GM23338 (cell line): ENCODE measurements at regions not wholly inside any gene's neighbourhood (a gene's known extent, or its start where the extent isn't known, plus 50 kb on each side); places are given as distances from the start of the nearest gene placed in this dataset.

Experiments
- ATAC-seq: fragments of 200-7000 bp; cut with Tn5 transposase; 3 replicates; pipeline ENCODE4 v1.9.1; 2020
- DNase-seq: peaks from one replicate; pipeline ENCODE4 v3.0.0-alpha.2; 2015; ENCODE audit warnings: low spot score
- H2AFZ ChIP-seq: fragments of 200-600 bp; sonication (generic); 2 replicates; pipeline ENCODE4 v1.8.0; 2016; ENCODE audit warnings: antibody characterized with exemption, mild to moderate bottlenecking, moderate library complexity
- H3F3A ChIP-seq: fragments of 200-600 bp; sonication (generic); replicated peaks from 2 replicates; pipeline ENCODE4 v1.8.0; 2017; ENCODE audit warnings: antibody characterized with exemption, mixed run types, low read depth
- H3K27ac ChIP-seq: fragments of 200-600 bp; sonication (generic); 2 replicates; pipeline ENCODE4 v1.6.1; 2016; ENCODE audit warnings: low read depth
- H3K27me3 ChIP-seq: fragments of 200-600 bp; sonication (generic); 2 replicates; pipeline ENCODE4 v1.8.0; 2016; ENCODE audit warnings: mild to moderate bottlenecking, mixed run types, moderate library complexity; ENCODE audit not compliant: insufficient read depth
- H3K36me3 ChIP-seq: fragments of 200-600 bp; sonication (generic); 2 replicates; pipeline ENCODE4 v1.8.0; 2016; ENCODE audit warnings: mild to moderate bottlenecking; ENCODE audit not compliant: insufficient read depth
- H3K4me1 ChIP-seq: fragments of 200-600 bp; sonication (generic); 2 replicates; pipeline ENCODE4 v1.8.0; 2016; ENCODE audit warnings: mild to moderate bottlenecking, moderate library complexity; ENCODE audit not compliant: insufficient read depth
- H3K4me2 ChIP-seq: fragments of 200-600 bp; sonication (generic); 2 replicates; pipeline ENCODE4 v1.7.1; 2017; ENCODE audit warnings: mixed run types
- H3K4me3 ChIP-seq: fragments of 200-600 bp; sonication (generic); 2 replicates; pipeline ENCODE4 v1.6.1; 2016; ENCODE audit warnings: mixed run types
- H3K79me2 ChIP-seq: fragments of 200-600 bp; sonication (generic); replicated peaks from 2 replicates; pipeline ENCODE4 v1.8.0; 2017; ENCODE audit warnings: mild to moderate bottlenecking; ENCODE audit not compliant: insufficient read depth
- H3K9me2 ChIP-seq: fragments of 200-600 bp; sonication (generic); 2 replicates; pipeline ENCODE4 v1.8.0; 2017; ENCODE audit not compliant: insufficient read depth
- H4K20me1 ChIP-seq: fragments of 200-600 bp; sonication (generic); replicated peaks from 2 replicates; pipeline ENCODE4 v1.8.0; 2017; ENCODE audit warnings: mild to moderate bottlenecking; ENCODE audit not compliant: insufficient read depth
- H3K27ac Mint-ChIP-seq: 2 replicates; pipeline ENCODE4 v1.8.0; 2020; ENCODE audit warnings: inconsistent platforms, mild to moderate bottlenecking, moderate library complexity, mixed read lengths
- H3K27me3 Mint-ChIP-seq: 3 replicates; pipeline ENCODE4 v1.8.0; 2022; ENCODE audit warnings: low read depth, mild to moderate bottlenecking, moderate library complexity, mixed read lengths, inconsistent platforms; ENCODE audit not compliant: insufficient read depth, poor library complexity
- H3K36me3 Mint-ChIP-seq: 3 replicates; pipeline ENCODE4 v1.8.0; 2021; ENCODE audit warnings: low read depth, mild to moderate bottlenecking, inconsistent platforms, moderate library complexity, mixed read lengths
- H3K4me1 Mint-ChIP-seq: 3 replicates; pipeline ENCODE4 v1.8.0; 2020; ENCODE audit warnings: mild to moderate bottlenecking, inconsistent platforms, mixed read lengths
- H3K4me3 Mint-ChIP-seq: 3 replicates; pipeline ENCODE4 v1.8.0; 2021; ENCODE audit warnings: moderate library complexity, mild to moderate bottlenecking, inconsistent platforms, mixed read lengths
- H3K9me3 Mint-ChIP-seq: 3 replicates; pipeline ENCODE4 v1.8.0; 2020; ENCODE audit warnings: moderate library complexity, mild to moderate bottlenecking, inconsistent platforms, mixed read lengths
- CREB1 ChIP-seq: fragments of 250-450 bp; sonication (Bioruptor Pico); IDR thresholded peaks from 2 replicates; pipeline ENCODE4 v1.5.0; 2020; ENCODE audit warnings: low read depth, mild to moderate bottlenecking, moderate library complexity
- EZH2 ChIP-seq: fragments of 200-600 bp; sonication (generic); IDR thresholded peaks from one replicate; pipeline ENCODE4 v1.8.0; 2017; ENCODE audit warnings: antibody characterized with exemption, mild to moderate bottlenecking, low read depth; ENCODE audit not compliant: unreplicated experiment
- EZH2phosphoT487 ChIP-seq: fragments of 200-600 bp; sonication (generic); IDR thresholded peaks from one replicate; pipeline ENCODE4 v1.8.1; 2018; ENCODE audit warnings: antibody characterized with exemption; ENCODE audit not compliant: unreplicated experiment
- JUNB ChIP-seq: IDR thresholded peaks from one replicate; pipeline ENCODE4 v1.6.1; 2016; ENCODE audit warnings: antibody characterized with exemption; ENCODE audit not compliant: unreplicated experiment
- NANOG ChIP-seq: IDR thresholded peaks from 2 replicates; pipeline ENCODE4 v1.6.1; 2016; ENCODE audit warnings: antibody characterized with exemption, borderline replicate concordance
- POLR2AphosphoS5 ChIP-seq: IDR thresholded peaks from 2 replicates; pipeline ENCODE4 v1.6.1; 2016; ENCODE audit warnings: antibody characterized with exemption, low read depth
- STAT1 ChIP-seq: IDR thresholded peaks from one replicate; pipeline ENCODE4 v1.6.1; 2016; ENCODE audit warnings: antibody characterized with exemption; ENCODE audit not compliant: unreplicated experiment
- ZNF114 ChIP-seq: fragments of 250-450 bp; sonication (Bioruptor Pico); IDR thresholded peaks from 2 replicates; pipeline ENCODE4 v1.5.0; 2020; ENCODE audit warnings: mild to moderate bottlenecking, moderate library complexity
- ZNF331 ChIP-seq: fragments of 250-450 bp; sonication (Bioruptor Pico); IDR thresholded peaks from 2 replicates; pipeline ENCODE4 v1.5.0; 2020; ENCODE audit warnings: low read depth, mild to moderate bottlenecking, moderate library complexity
- TF ChIP-seq, protein P1 (sequence below): fragments of 250-450 bp; sonication (Bioruptor Pico); IDR thresholded peaks from 2 replicates; pipeline ENCODE4 v1.5.0; 2020; ENCODE audit warnings: mild to moderate bottlenecking, moderate library complexity
- TF ChIP-seq, protein P2 (sequence below): IDR thresholded peaks from 2 replicates; pipeline ENCODE4 v1.6.1; 2016; ENCODE audit warnings: antibody characterized with exemption
- TF ChIP-seq, protein P3 (sequence below): IDR thresholded peaks from one replicate; pipeline ENCODE4 v1.6.1; 2018; ENCODE audit warnings: antibody characterized with exemption; ENCODE audit not compliant: unreplicated experiment
- TF ChIP-seq, protein P4 (sequence below), 2 experiments: fragments of 200-600 bp in 1 of 2; sonication (generic) in 1 of 2; conservative IDR thresholded peaks; 2 replicates each; pipeline versions ENCODE4 v1.5.1 to v1.6.1; 2016 to 2017; ENCODE audit warnings: antibody characterized with exemption in 2 of 2, low read depth in 2 of 2, mild to moderate bottlenecking in 2 of 2, moderate library complexity in 1 of 2

DNA sequence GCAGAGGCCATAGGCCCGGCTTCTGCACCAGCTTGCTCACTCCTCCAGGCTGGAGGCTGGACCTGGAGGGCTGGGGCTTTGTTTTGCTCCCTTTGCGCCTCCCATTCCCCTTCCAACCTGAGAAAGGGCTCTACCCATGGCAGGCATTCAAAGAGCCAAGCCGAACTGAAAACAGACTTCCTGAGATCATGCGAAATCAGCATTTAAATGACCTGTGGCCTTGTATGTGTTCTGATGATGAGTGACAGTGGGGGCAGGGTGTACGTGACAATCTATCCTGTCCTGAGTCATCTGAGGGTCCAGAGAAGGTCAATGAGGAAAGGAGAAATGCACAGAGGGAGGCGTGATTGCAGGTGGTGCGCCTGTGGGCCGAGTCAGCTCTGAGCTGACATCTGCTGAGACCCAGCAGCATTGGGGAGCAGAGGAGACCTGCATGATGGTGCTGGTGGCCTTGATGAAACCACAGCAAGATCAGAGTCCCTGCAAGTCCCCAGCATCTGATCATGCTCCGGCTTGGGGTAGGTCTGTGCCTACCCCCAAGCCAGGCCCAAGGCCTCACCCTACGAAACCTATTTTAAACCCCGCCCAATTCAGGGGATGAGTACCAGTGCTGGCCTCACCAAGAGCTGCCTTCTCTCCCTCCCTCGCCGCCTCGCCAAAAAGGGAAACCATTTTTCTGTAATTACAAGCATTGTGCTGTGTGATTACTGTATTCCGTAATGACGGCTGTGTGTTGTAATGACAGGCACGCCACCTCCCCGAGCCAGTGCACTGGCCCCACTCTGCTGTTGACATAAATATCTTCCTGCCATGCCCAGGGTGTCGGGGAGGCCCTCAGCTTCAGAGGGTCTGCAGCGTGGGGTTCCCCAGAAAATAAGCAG is 95.2 kb upstream of the ANO1 start:
- Histone ChIP-seq H3F3A (no peaks in the 10 kb centered on the region), H3K27ac (no peak overlapping the region), H3K4me2 (peak overlapping the region; percentile 96; the same call in 1 of the 2 replicates), H3K36me3 (no peaks in the 10 kb centered on the region), H3K9me2 (no peaks in the 10 kb centered on the region), H4K20me1 (0 out of 2 replicates have a peak, but pooled peaks cover 3% of the 10 kb centered on the region), H3K4me1 (peaks cover 44% of the 10 kb centered on the region), H3K27me3 (peaks cover 49% of the 10 kb centered on the region), H3K4me3 (no peak overlapping the region), H3K79me2 (no peaks in the 10 kb centered on the region), H2AFZ (peak overlapping the region; percentile 48; the same call in 1 of the 2 replicates)
- TF ChIP-seq ZNF331 (CRISPR knock-in tag): no peak
- TF ChIP-seq STAT1: no peak
- TF ChIP-seq, protein P1, sequence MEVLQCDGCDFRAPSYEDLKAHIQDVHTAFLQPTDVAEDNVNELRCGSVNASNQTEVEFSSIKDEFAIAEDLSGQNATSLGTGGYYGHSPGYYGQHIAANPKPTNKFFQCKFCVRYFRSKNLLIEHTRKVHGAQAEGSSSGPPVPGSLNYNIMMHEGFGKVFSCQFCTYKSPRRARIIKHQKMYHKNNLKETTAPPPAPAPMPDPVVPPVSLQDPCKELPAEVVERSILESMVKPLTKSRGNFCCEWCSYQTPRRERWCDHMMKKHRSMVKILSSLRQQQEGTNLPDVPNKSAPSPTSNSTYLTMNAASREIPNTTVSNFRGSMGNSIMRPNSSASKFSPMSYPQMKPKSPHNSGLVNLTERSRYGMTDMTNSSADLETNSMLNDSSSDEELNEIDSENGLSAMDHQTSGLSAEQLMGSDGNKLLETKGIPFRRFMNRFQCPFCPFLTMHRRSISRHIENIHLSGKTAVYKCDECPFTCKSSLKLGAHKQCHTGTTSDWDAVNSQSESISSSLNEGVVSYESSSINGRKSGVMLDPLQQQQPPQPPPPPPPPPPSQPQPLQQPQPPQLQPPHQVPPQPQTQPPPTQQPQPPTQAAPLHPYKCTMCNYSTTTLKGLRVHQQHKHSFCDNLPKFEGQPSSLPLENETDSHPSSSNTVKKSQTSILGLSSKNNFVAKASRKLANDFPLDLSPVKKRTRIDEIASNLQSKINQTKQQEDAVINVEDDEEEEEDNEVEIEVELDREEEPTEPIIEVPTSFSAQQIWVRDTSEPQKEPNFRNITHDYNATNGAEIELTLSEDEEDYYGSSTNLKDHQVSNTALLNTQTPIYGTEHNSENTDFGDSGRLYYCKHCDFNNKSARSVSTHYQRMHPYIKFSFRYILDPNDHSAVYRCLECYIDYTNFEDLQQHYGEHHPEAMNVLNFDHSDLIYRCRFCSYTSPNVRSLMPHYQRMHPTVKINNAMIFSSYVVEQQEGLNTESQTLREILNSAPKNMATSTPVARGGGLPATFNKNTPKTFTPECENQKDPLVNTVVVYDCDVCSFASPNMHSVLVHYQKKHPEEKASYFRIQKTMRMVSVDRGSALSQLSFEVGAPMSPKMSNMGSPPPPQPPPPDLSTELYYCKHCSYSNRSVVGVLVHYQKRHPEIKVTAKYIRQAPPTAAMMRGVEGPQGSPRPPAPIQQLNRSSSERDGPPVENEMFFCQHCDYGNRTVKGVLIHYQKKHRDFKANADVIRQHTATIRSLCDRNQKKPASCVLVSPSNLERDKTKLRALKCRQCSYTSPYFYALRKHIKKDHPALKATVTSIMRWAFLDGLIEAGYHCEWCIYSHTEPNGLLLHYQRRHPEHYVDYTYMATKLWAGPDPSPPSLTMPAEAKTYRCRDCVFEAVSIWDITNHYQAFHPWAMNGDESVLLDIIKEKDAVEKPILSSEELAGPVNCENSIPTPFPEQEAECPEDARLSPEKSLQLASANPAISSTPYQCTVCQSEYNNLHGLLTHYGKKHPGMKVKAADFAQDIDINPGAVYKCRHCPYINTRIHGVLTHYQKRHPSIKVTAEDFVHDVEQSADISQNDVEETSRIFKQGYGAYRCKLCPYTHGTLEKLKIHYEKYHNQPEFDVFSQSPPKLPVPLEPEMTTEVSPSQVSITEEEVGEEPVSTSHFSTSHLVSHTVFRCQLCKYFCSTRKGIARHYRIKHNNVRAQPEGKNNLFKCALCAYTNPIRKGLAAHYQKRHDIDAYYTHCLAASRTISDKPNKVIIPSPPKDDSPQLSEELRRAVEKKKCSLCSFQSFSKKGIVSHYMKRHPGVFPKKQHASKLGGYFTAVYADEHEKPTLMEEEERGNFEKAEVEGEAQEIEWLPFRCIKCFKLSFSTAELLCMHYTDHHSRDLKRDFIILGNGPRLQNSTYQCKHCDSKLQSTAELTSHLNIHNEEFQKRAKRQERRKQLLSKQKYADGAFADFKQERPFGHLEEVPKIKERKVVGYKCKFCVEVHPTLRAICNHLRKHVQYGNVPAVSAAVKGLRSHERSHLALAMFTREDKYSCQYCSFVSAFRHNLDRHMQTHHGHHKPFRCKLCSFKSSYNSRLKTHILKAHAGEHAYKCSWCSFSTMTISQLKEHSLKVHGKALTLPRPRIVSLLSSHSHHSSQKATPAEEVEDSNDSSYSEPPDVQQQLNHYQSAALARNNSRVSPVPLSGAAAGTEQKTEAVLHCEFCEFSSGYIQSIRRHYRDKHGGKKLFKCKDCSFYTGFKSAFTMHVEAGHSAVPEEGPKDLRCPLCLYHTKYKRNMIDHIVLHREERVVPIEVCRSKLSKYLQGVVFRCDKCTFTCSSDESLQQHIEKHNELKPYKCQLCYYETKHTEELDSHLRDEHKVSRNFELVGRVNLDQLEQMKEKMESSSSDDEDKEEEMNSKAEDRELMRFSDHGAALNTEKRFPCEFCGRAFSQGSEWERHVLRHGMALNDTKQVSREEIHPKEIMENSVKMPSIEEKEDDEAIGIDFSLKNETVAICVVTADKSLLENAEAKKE (CRISPR knock-in tag): no peak
- TF ChIP-seq, protein P2, sequence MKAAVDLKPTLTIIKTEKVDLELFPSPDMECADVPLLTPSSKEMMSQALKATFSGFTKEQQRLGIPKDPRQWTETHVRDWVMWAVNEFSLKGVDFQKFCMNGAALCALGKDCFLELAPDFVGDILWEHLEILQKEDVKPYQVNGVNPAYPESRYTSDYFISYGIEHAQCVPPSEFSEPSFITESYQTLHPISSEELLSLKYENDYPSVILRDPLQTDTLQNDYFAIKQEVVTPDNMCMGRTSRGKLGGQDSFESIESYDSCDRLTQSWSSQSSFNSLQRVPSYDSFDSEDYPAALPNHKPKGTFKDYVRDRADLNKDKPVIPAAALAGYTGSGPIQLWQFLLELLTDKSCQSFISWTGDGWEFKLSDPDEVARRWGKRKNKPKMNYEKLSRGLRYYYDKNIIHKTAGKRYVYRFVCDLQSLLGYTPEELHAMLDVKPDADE: no peak
- TF ChIP-seq EZH2phosphoT487: no peak
- TF ChIP-seq, protein P3, sequence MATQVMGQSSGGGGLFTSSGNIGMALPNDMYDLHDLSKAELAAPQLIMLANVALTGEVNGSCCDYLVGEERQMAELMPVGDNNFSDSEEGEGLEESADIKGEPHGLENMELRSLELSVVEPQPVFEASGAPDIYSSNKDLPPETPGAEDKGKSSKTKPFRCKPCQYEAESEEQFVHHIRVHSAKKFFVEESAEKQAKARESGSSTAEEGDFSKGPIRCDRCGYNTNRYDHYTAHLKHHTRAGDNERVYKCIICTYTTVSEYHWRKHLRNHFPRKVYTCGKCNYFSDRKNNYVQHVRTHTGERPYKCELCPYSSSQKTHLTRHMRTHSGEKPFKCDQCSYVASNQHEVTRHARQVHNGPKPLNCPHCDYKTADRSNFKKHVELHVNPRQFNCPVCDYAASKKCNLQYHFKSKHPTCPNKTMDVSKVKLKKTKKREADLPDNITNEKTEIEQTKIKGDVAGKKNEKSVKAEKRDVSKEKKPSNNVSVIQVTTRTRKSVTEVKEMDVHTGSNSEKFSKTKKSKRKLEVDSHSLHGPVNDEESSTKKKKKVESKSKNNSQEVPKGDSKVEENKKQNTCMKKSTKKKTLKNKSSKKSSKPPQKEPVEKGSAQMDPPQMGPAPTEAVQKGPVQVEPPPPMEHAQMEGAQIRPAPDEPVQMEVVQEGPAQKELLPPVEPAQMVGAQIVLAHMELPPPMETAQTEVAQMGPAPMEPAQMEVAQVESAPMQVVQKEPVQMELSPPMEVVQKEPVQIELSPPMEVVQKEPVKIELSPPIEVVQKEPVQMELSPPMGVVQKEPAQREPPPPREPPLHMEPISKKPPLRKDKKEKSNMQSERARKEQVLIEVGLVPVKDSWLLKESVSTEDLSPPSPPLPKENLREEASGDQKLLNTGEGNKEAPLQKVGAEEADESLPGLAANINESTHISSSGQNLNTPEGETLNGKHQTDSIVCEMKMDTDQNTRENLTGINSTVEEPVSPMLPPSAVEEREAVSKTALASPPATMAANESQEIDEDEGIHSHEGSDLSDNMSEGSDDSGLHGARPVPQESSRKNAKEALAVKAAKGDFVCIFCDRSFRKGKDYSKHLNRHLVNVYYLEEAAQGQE: no peak
- TF ChIP-seq CREB1 (CRISPR knock-in tag): no peak
- no peak for TF ChIP-seq NANOG
- no peak for TF ChIP-seq EZH2
- TF ChIP-seq ZNF114: no peak
- TF ChIP-seq, protein P4, sequence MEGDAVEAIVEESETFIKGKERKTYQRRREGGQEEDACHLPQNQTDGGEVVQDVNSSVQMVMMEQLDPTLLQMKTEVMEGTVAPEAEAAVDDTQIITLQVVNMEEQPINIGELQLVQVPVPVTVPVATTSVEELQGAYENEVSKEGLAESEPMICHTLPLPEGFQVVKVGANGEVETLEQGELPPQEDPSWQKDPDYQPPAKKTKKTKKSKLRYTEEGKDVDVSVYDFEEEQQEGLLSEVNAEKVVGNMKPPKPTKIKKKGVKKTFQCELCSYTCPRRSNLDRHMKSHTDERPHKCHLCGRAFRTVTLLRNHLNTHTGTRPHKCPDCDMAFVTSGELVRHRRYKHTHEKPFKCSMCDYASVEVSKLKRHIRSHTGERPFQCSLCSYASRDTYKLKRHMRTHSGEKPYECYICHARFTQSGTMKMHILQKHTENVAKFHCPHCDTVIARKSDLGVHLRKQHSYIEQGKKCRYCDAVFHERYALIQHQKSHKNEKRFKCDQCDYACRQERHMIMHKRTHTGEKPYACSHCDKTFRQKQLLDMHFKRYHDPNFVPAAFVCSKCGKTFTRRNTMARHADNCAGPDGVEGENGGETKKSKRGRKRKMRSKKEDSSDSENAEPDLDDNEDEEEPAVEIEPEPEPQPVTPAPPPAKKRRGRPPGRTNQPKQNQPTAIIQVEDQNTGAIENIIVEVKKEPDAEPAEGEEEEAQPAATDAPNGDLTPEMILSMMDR (conservative IDR thresholded peaks at IDR 0.05; ENCODE audit: low read depth in 2 of 2): no peak
- no peak for TF ChIP-seq JUNB
- no peak for TF ChIP-seq POLR2AphosphoS5
- Mint-ChIP-seq H3K4me3 (peak overlapping the region; percentile 30; the same call in 2 of the 3 replicates), H3K27me3 (peaks cover 57% of the 10 kb centered on the region), H3K4me1 (peaks cover 61% of the 10 kb centered on the region), H3K36me3 (no peaks in the 10 kb centered on the region; the same call in 2 of the 3 replicates), H3K27ac (no peak overlapping the region), H3K9me3 (no peaks in the 10 kb centered on the region)
- no peak for ATAC-seq
- peak; percentile 13 for DNase-seq
